ENCODE measurements at regions not wholly inside any gene's neighbourhood (a gene's known extent, or its start where the extent isn't known, plus 50 kb on each side); places are given as distances from the start of the nearest gene placed in this dataset.

DNA sequence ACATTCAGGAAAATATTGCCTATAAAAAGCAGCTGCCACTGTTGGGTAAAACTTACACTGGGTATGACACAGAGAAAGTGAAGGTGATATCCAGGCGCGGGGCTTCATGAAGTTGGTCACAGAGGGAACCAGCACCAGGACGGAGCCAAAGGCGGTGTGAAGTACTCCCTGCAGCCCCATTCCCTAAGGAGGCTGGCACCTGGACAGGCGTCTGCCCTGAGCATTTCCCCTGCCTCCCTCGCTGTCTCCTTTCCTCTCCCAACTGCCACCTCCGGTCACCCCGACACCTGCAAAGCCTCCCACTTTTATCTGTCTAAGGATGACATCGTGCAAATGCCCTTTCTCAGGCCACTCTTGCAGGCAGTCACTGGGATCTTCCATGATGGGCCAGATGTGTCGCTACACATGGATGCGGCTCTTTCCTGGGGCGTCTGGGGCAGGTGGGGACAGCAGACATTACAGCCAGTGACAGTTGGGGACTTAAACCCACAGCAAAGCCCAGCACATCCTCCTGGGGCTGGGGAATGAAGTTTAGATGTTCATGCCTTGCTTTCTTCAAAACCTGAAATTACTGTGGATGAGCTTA lies 367.7 kb upstream of the IRX4 start:
- TF ChIP-seq, protein P1, sequence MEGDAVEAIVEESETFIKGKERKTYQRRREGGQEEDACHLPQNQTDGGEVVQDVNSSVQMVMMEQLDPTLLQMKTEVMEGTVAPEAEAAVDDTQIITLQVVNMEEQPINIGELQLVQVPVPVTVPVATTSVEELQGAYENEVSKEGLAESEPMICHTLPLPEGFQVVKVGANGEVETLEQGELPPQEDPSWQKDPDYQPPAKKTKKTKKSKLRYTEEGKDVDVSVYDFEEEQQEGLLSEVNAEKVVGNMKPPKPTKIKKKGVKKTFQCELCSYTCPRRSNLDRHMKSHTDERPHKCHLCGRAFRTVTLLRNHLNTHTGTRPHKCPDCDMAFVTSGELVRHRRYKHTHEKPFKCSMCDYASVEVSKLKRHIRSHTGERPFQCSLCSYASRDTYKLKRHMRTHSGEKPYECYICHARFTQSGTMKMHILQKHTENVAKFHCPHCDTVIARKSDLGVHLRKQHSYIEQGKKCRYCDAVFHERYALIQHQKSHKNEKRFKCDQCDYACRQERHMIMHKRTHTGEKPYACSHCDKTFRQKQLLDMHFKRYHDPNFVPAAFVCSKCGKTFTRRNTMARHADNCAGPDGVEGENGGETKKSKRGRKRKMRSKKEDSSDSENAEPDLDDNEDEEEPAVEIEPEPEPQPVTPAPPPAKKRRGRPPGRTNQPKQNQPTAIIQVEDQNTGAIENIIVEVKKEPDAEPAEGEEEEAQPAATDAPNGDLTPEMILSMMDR (conservative IDR thresholded peaks at IDR 0.05; ENCODE audit: low read depth, low read length): no peak
- TF ChIP-seq EZH2phosphoT487 (IDR thresholded peaks at IDR 0.05; ENCODE audit: borderline replicate concordance, low read length) (no peak), EZH2 (IDR thresholded peaks at IDR 0.05; ENCODE audit: low read length, unreplicated experiment) (no peak)
